ENCODE measurements at regions not wholly inside any gene's neighbourhood (a gene's known extent, or its start where the extent isn't known, plus 50 kb on each side); places are given as distances from the start of the nearest gene placed in this dataset.

GRCh38 chr9:103978396-103978795 is 115.7 kb upstream of the SMC2 start:
- TF ChIP-seq CTCF (IDR thresholded peaks at IDR 0.05; ENCODE audit: low read length) (no peak), EZH2 (IDR thresholded peaks at IDR 0.05; ENCODE audit: borderline replicate concordance, low read length) (no peak)
